T follicular helper cell (primary cell): ENCODE measurements at regions not wholly inside any gene's neighbourhood (a gene's known extent, or its start where the extent isn't known, plus 50 kb on each side); places are given as distances from the start of the nearest gene placed in this dataset.
"Not testable (repeated sequence)": the region's sequence is repeated elsewhere in the genome, so short reads cannot be mapped to it uniquely, and the experiment has no call there.

ENCODE experiments used
- DNase-seq: peaks from one replicate; pipeline ENCODE4 v3.0.0-alpha.2; 2020; ENCODE audit warnings: low read depth

DNA sequence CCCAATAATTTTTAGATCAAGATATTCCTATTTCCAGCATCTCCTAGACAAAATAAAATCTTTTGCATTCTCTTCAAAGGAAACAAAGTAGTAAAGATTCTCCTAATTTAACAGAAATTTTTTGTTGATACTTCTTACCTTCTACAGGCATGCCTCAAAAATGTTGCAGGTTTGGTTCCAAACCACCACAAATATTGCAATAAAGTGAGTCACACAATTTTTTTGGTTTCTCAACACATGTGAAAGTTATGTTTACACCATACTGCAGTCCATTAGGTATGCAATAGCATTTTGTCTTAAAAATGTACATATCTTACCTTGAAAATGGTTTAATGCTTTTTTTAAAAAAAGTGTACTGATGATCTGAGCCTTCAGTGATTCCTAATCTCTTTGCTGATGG, 65.6 kb upstream of the USP15 start:
- DNase-seq = no peak

DNA sequence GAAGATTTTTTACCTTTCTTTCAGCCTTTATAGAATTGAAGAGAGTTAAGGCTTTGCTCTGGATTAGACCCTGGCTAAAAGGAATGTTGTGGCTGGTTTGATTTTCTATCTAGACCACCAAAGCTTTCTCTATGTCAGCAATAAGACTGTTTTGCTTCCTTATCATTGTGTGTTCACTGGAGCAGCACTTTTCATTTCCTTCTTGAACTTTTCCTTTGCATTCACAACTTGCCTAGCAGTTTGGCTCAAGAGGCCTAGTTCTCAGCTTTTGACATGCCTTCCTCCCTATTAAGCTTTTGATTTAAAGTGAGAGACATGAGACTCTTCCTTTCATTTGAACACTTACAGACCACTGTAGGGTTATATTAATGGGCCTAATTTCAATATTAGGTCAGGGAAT, 64.1 kb upstream of the USP15 start:
- DNase-seq = no peak

DNA sequence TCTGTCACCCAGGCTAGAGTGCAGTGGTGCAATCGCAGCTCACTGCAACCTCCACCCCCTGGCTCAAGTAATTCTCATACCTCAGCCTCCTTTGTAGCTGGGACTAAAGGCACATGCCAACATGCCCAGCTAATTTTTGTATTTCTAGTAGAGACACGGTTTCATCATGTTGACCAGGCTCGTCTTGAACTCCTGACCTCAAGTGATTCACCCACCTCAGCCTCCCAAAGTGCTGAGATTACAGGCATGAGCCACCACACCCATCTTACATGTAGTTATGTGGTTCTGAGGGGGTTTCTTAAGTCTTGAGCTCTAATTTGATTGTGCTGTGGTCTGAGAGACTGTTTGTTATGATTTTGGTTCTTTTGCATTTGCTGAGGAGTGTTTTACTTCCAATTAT, 57.3 kb upstream of the USP15 start:
- DNase-seq = not testable (repeated sequence)

DNA sequence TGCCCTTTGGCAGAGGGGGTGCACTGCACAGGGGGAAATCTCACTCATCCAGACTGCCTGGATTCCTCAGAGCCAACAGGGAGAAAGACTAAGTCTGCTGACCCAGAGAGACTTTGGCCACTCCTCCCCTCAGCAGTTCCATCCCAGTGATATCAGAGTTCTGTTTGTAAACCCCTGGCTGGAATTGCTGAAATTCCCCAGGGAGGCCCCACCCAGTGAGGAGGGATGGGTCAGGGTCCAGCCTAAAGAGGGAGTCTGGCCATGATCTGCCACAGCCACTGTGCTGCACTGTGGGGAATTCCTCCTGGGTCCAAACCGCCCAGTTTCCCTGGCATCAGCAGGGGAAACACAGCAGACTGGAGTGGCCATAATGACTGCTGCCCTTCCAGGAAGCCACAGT, 54.9 kb upstream of the USP15 start:
- no peak for DNase-seq

DNA sequence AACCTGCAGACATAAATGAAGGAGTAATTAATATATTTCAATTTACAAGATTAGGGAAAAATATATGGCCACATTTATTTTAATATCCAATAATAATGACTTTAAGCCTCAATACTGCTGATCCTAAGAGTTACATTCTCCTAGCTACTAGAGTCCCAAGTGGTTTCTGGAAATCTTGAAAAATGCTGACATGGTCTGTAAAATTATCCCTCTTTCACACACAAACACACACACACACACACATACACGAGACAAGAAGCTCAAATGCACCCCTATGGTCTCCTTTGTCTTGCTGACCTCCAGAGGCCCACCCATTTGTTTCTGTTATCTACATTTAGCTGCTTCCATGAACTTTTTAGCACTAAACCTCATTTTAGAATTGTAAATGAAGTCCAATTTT, 53.0 kb upstream of the USP15 start:
- DNase-seq = no peak
